SIG-M5 treated with dmso at 0.1 percent for 504 hours (cell line): ENCODE measurements at regions not wholly inside any gene's neighbourhood (a gene's known extent, or its start where the extent isn't known, plus 50 kb on each side); places are given as distances from the start of the nearest gene placed in this dataset.
A peak's percentile ranks its signal among the peaks of the same experiment; 100 is the strongest.
"Not testable (repeated sequence)": the region's sequence is repeated elsewhere in the genome, so short reads cannot be mapped to it uniquely, and the experiment has no call there.

ENCODE experiments used
- DNase-seq: peaks from one replicate; lab custom pipeline; 2025; ENCODE audit not compliant: unreplicated experiment; lab: John Stamatoyannopoulos, UW

DNA sequence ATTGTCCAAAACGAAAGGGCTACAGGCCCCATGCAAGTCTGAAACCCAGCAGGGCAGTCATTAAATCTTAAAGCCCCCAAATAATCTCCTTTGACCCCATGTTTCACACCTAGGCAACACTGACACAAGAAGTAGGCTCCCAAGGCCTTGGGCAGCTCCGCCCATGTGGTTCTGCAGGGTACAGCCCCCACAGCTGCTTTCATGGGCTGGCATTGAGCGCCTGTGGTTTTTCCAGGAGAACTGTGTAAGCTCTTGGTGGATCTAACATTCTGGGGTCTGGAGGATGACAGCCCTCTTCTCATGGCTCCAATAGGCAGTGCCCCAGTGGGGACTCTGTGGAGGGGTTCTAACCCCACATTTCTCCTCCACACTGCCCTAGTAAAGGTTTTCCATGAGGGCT, 623.5 kb downstream of the PRR16 start:
- DNase-seq: no peak

DNA sequence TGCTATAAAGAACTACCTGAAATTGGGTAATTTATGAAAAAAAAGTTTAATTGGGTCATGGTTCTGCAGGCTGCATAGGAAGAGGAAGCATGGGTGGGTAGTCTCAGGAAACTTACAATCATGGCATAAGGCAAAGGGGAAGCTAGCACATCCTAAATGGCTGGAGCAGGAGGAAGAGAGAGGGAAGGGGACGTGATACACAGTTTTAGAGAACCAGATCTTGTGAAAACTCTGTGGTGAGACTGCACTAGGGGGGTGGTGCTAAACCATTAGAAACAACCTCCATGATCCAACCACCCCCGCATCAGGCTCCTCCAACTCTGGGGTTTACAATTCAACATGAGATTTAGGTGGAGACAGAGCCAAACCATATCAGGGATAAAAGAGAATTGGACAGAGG, 624.2 kb downstream of the PRR16 start:
- DNase-seq: no peak

DNA sequence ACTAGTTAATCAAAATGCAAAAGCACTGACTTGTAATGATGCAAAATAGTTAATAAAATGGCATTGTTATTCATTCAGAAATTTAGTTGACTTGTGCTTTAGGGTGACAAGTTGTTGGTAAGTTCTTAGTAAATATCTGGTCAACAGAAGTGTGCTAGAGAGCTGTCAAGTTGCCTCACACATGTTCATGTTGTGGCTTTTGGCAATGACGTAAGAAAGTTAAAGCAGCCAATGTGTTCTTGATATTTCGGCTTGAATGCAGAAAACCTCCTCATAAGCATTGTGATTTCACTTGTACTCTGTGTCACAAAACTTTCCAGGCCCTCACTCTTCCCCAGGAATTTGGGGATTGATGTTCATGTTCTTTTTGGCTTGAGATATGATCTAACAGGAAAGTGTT, 626.7 kb downstream of the PRR16 start:
- DNase-seq: no peak

DNA sequence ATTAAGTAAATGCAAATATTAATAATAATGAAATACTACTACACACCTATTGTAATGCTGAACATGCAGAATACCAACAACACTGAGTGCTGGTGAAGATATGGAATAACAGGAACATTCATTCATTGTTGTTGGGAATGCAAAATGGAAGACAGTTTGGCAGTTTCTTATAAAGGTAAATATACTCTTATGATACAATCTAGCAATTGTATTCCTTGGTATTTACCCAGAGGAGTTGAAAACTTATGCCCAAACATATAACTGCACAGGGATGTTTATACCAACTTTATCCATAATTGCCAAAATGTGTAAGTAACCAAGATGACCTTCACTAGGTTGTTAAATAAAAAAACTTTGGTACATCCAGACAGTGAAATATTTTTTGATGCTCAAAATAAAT, 636.8 kb downstream of the PRR16 start:
- DNase-seq: no peak

DNA sequence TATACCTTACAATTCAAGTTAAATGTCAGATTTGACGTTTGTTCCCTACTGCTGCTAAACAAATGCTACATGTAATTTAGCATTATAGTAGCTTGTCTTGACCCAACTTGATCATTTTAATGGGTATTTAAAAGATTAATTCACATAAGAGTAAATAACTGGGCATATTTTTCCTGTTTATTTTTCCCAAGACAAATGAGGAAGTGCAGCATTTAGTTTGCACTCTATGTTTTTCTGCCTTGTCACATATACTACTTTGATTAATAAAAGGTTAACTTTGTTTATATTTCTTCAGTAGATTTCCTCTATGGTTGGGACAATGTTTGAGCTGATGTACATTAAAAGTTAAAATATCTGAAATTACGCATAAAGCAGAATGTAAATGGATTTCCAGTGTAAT, 641.8 kb downstream of the PRR16 start:
- DNase-seq: no peak

DNA sequence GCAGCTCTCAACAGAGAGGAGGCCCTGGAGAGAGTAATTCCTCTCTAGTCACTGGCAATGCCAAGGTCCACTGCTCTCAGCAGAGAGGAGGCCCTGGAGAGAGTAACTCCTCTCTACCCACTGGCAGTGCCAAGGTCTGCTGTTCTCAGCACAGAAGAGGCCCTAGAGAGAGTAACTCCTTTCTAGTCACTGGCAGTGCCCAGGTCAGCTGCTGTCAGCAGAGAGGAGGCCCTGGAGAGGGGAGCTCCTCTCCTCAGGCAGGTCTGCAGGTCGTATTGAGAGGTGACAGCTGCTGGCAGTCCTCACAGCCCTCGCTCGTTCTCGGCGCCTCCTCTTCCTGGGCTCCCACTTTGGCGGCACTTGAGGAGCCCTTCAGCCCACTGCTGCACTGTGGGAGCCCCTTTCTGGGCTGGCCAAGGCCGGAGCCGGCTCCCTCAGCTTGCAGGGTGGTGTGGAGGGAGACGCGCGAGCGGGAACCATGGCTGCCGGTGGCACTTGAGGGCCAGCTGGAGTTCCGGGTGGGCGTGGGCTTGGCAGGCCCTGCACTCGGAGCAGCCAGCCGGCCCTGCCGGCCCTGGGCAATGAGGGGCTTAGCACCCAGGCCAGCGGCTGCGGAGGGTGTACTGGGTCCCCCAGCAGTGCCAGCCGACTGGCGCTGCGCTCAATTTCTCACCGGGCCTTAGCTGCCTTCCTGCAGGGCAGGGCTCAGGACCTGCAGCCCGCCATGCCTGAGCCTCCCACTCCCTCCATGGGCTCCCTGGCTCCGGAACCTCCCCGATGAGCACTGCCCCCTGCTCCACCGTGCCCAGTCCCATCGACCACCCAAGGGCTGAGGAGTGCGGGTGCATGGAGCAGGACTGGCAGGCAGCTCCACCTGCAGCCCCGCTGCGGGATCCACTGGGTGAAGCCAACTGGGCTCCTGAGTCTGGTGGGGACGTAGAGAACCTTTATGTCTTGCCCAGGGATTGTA, 642.9 kb downstream of the PRR16 start:
- not testable (repeated sequence) for DNase-seq

DNA sequence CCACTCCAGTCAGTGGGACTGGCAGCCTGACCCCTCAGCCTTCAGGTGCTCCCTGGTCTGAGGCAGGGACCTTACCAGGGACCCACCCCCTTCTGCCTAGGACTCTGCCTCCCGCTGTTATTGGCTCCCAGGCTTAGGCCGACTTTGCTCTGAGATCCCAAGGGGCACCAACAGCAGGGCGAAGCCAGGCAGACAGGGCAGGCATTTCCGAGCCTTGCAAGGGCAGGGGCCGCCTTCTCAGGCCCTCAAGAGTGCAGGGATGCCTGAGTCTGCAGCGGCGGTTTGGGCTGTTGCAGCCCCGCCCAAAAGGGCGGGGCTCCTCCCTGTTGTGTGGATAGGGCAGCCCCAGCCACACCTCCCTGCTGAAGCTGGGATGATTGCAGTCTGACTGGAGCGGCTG, 644.6 kb downstream of the PRR16 start:
- DNase-seq: no peak

DNA sequence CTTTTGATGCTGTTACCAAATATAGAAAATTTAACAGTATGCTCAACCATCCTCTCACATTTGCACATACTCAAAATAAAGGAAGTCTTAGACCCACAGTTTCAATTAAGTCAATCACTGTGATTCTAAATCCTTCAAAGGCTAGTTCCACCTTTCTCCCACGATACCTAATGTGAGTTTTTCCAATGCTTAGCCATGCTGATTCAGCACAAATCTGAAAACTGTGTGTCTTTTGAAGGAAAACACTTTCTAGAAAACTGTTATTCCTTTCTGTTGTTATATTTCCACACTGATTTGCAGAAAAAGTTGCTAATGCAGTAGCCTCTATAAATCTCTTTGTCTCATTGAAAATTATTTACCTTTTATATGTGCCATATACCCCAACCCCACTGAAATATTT, 645.7 kb downstream of the PRR16 start:
- DNase-seq: no peak

DNA sequence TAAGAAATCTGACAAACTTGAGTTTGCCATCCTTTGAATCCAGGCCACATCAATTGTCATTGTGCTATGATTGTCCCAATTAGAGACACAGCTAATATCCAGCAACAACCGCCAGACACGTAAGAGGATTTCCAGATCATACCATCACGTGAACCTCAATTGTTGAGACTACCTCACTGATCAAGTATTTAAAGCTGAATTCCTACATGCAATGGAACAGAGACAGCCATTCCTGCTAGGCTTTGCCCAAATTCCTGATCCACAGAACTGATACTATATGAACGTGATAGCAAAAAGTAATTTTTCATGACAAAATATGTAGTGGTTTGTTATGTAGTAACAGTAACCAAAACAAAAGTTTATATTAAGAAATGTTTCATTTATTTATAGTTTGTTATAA, 657.7 kb downstream of the PRR16 start:
- DNase-seq: no peak

DNA sequence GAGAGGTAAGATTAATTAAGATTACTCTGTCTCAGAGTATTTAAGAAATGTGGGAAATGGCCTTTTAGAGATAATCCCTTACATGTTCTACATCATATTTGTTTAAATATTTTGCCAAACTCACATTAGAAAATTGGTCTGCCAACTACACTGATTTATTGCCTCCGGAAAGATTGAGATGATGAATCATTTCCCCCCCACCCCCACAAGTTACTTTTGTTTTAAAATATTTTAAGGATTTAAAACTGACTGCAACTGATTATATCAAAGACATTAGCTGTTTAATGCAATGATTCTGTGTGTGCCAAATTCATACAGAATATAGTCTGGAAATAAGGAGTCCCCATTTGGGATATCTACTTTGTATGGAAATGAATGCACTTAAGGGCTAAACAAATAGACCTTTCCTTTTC, 674.4 kb downstream of the PRR16 start:
- no peak for DNase-seq

DNA sequence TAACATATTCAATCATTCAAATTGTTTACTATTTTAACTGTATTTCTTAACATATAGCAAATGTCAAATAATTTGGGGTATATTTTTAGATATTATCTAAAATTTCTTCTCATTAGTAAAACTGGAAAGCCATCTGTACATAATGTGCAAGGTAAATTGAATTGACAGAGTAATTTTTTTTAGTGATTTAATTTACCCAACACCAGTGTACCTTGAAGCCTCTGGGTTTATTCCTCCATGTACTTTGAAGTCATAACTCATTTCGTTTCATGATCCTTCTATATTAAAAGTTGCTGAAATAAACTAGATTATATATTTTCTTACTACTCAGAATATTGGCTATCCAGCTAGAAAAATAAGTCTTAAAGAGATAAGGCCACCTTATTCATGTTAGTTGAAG, 674.9 kb downstream of the PRR16 start:
- DNase-seq: no peak

DNA sequence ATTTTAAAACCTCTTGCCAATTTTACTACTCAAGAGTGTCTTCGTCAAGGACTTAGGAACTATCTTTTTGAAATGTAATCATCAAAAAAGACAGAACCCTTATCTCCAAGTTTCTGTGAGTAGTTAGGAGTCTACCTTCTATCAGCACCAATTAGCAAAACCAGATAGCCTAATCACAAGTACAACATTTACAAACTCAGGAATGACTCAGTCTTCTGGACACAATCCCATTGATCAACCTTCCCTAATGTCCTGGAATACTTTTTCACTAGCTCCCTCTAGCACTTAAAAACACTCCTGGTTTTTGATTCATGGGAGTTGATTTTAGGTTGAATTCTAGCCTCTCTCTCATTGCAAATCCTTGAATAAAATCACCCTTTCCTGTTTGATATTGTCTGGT, 680.7 kb downstream of the PRR16 start:
- DNase-seq: no peak

DNA sequence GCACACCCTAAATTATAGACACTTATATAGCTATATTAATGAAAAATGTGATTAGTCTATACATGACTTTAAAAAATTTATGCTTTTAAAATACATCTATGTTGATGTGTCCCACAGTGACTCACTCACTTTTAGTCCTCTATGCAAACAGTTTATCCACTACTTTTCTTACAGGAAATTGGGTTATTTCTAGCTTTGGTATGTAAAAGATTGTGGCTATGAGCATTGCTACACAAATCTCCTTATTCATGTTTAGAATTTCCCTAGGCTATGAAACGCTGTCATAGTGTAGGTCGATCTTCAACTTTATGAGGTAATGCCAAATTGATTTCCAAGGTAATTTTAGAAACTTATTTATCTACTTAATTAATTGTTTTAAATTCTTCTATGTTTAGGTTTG, 687.4 kb downstream of the PRR16 start:
- no peak for DNase-seq

DNA sequence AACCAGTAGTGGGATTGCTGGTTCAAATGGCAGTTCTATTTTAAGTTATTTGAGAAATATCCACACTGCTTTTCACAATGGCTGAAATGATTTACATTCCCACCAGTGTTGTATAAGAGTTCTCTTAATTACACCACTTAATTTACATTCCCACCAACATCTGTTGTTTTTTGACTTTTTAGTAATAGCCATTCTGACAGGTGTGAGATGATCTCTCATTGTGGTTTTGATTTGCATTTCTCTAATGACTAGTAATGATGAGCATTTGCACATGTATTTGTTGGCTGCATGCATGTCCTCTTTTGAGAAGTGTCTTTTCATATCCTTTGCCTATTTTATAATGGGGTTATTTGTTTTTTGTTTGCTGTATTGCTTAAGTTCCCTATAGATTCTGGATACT, 688.3 kb downstream of the PRR16 start:
- no peak for DNase-seq

DNA sequence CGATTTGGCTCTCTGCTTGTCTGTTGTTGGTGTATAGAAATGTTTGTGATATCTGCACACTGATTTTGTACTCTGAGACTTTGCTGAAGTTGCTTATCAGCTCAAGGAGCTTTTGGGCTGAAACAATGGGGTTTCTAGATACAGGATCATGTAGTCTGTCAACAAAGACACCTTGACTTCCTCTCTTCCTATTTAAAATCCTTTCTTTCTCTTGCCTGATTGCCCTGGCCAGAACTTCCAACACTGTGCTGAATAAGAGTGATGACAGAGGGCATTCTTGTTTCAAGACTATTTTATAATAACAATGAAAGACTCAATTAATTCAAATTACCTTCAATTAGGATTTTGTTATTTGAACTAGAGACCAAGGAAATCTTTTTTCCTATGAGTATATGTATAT, 692.5 kb downstream of the PRR16 start:
- DNase-seq: no peak

DNA sequence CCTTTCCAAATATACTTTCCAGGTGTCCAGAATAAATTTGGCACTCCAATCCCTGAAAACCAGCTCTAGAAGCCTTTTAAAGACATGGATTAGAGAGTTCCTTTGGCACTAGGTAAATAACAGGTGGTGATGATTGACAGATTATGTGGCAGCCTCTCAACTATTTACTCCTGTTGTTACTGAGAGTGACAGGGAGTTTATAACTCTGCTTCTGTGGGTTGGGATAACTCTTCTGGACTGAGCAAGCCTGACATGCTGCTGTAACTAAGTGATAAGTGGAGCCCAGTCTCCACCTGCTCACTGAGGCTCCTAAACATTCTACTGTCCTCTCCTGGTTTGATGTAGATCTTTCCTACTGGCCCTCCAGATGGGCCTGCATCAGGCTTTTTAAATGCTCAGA, 693.2 kb upstream of the FTMT start:
- DNase-seq: no peak

DNA sequence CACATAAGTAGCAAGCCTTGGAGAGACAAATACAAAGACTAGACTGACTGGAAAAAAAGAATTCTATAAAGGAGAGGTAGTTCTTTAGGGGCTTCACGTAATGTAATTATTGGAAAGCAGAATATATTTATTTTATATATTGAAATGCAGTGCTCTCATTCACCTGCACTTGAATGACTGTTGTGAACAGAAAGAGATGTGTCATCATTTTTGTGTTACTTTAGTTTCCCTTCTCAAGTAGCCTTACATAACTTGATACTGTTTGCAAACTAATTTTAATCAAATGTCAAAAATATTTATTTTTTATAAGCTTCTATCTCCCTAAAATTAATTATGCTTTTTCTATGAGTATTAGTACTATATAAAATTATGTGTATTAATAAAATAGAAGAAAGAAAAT, 691.1 kb upstream of the FTMT start:
- no peak for DNase-seq

DNA sequence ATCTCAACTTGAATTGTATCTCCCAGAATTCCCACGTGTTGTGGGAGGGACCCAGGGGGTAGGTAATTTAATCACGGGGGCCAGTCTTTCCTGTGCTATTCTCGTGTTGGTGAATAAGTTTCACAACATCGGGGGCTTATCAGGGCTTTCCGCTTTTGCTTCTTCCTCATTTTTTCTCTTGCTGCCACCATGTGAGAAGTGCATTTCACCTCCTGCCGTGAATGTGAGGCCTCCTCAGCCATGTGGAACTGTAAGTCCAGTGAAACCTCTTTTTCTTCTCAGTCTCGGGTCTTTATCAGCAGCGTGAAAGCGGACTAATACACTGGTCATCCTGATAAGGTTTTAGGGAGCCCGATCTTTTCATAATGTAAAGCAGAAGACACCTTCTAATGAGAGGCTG, 687.0 kb upstream of the FTMT start:
- DNase-seq: peak; percentile 15

DNA sequence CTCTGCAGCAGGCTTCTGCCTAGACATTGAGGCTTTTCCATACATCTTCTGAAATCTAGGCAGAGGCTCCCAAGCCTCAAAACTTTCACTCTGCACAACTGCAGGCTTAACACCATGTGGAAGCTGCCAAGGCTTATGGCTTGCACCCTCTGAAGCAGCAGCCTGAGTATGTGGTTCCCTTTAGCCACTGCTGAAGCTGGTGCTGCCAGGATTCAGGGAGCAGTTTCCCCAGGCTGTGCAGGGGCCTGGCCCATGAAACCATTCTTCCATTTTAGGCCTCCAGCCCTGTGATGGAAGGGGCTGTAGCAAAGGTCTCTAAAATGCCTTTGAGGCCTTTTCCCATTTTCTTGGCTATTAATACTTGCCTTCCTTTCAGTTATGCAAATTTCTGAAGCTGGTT, 680.3 kb upstream of the FTMT start:
- no peak for DNase-seq

DNA sequence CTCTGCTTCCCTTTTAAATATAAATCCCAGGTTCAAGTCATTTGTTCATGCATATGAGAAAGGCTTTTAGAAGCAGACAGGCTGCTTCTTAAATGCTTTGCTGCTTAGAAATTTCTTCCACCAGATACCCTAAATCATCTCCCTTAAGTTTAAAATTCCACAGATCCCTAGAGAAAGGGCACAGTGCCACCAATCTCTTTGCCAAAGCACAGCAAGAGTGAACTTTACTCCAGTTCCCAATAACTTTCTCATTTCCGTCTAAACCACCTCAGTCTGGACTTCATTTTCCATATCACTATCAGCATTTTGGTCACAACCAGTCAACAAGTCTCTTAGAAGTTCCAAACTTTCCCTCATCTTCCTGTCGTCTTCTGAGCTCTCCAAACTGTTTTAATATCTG, 679.8 kb upstream of the FTMT start:
- DNase-seq: no peak

DNA sequence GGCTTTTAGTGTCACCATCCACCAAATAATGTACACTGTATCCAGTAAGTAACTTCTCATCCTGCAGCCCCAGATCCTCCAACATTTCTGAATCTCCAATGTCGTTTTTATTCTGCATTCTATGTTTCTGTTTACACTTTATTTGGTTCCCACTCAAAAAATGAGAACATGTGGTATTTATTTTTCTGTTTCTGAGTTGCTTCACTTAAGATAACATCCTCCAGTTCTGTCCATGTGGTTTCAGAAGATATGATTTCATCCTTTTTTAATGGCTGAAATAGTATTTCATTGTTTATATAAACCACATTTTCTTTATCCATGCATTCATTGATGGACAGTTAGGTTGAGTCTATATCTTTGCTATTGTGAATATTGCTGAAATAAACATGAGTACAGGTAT, 677.3 kb upstream of the FTMT start:
- no peak for DNase-seq

DNA sequence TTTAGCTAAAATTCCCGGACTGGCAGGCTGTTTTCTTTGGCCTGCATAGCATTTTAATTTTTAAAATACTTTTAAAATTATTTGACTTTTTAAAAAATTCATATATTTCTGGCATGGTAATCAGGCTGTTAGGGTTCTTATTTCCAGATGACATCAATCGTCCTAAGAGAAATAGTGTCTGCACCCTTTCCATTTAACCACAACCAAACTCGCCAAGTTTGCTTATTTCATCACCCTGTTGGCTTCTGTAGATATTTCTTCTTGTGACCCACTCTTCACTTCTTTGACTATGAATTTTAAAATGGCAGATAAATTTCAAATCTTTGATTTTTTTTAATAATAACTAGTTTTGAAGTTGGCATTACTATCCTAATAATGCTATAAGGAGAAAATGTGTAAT, 675.7 kb upstream of the FTMT start:
- DNase-seq: no peak
